Thoracic aorta (tissue), 2 donors: ENCODE measurements at regions not wholly inside any gene's neighbourhood (a gene's known extent, or its start where the extent isn't known, plus 50 kb on each side); places are given as distances from the start of the nearest gene placed in this dataset.

Experiments
- ATAC-seq: fragments of 150-250 bp; one replicate; pipeline ENCODE4 v1.8.0; 2017; ENCODE audit warnings: low read depth; ENCODE audit not compliant: insufficient number of reproducible peaks, low FRiP score
- DNase-seq: peaks from one replicate; pipeline ENCODE4 v3.0.0-alpha.2; 2020; ENCODE audit warnings: low spot score
- H3K27ac ChIP-seq, 2 donors: fragments of 200-600 bp; sonication (generic); 1 replicate in 1 of 2; 2 replicates in 1 of 2; pipeline ENCODE4 v1.5.1; 2016; ENCODE audit warnings: mild to moderate bottlenecking in 2 of 2, moderate library complexity in 2 of 2
- H3K27me3 ChIP-seq: fragments of 200-600 bp; sonication (generic); replicated peaks from 2 replicates; pipeline ENCODE4 v1.6.0; 2016; ENCODE audit warnings: mild to moderate bottlenecking; ENCODE audit not compliant: insufficient read depth
- H3K36me3 ChIP-seq: fragments of 200-600 bp; sonication (generic); one replicate; pipeline ENCODE4 v1.5.1; 2016
- H3K4me1 ChIP-seq, 2 donors: fragments of 200-600 bp; sonication (generic); 1 replicate in 1 of 2; 2 replicates in 1 of 2; pipeline versions ENCODE4 v1.5.1 to v1.6.0; 2016; ENCODE audit warnings: low read depth in 2 of 2, mild to moderate bottlenecking in 1 of 2; ENCODE audit not compliant: control insufficient read depth in 1 of 2
- H3K4me3 ChIP-seq: fragments of 200-600 bp; sonication (generic); 2 replicates; pipeline ENCODE4 v1.5.1; 2016; ENCODE audit warnings: mild to moderate bottlenecking
- H3K9me3 ChIP-seq: fragments of 200-600 bp; sonication (generic); 2 replicates; pipeline ENCODE4 v1.5.1; 2016
- TF ChIP-seq, protein P1 (sequence below): fragments of 200-600 bp; sonication (generic); IDR thresholded peaks from one replicate; pipeline ENCODE4 v1.5.1; 2019; ENCODE audit warnings: antibody characterized with exemption

- ATAC-seq (no peak), DNase-seq (no peak)
- Histone ChIP-seq H3K9me3 (no peaks in the 10 kb centered on the region), H3K27me3 (no peaks in the 10 kb centered on the region), H3K36me3 (no peaks in the 10 kb centered on the region), H3K4me1 (no peaks in the 10 kb centered on the region), H3K4me3 (no peak overlapping the region), H3K27ac (no peak overlapping the region)
- TF ChIP-seq, protein P1, sequence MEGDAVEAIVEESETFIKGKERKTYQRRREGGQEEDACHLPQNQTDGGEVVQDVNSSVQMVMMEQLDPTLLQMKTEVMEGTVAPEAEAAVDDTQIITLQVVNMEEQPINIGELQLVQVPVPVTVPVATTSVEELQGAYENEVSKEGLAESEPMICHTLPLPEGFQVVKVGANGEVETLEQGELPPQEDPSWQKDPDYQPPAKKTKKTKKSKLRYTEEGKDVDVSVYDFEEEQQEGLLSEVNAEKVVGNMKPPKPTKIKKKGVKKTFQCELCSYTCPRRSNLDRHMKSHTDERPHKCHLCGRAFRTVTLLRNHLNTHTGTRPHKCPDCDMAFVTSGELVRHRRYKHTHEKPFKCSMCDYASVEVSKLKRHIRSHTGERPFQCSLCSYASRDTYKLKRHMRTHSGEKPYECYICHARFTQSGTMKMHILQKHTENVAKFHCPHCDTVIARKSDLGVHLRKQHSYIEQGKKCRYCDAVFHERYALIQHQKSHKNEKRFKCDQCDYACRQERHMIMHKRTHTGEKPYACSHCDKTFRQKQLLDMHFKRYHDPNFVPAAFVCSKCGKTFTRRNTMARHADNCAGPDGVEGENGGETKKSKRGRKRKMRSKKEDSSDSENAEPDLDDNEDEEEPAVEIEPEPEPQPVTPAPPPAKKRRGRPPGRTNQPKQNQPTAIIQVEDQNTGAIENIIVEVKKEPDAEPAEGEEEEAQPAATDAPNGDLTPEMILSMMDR, result no peak
Observed at GRCh38 chrX:9146657-9147056, 112.7 kb upstream of the FAM9B start.

DNA sequence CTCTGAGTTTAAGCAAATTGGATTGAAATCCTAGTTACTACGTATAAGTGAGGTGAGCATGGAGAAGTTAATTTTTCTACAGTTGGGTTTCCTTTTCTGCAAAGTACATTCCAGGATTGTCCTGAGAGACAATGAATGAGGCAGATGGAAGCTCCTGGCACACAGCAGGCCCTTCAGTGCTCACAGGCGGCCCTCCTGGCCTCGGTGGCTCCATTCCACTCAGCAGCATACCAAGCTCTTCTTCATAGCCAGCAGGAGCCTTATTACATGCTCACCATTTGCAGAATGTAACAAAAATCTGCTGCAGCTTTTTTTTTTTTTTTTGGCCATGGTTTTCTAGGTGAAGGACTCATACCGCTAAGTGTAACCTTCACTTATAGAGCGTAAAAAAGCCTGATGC, 113.2 kb upstream of the FAM9B start:
- no peaks in the 10 kb centered on the region for H3K4me1 ChIP-seq
- TF ChIP-seq, protein P1, result no peak
- H3K27ac ChIP-seq, result no peak overlapping the region
- ATAC-seq (no peak), DNase-seq (no peak)
- no peaks in the 10 kb centered on the region for H3K9me3 ChIP-seq
- no peaks in the 10 kb centered on the region for H3K27me3 ChIP-seq
- H3K4me3 ChIP-seq, result no peak overlapping the region
- H3K36me3 ChIP-seq, result no peaks in the 10 kb centered on the region

GRCh38 chrX:9147726-9148125, 113.8 kb upstream of the FAM9B start:
- Histone ChIP-seq H3K4me3 (no peak overlapping the region), H3K27me3 (no peaks in the 10 kb centered on the region), H3K36me3 (no peaks in the 10 kb centered on the region), H3K4me1 (no peaks in the 10 kb centered on the region), H3K27ac (no peak overlapping the region), H3K9me3 (no peaks in the 10 kb centered on the region)
- TF ChIP-seq, protein P1, result no peak
- ATAC-seq (no peak), DNase-seq (no peak)

GRCh38 chrX:9148615-9149399, 114.9 kb upstream of the FAM9B start:
- H3K36me3 ChIP-seq, result no peaks in the 10 kb centered on the region
- ATAC-seq, result no peak
- H3K27ac ChIP-seq, result no peak overlapping the region
- no peak for DNase-seq
- no peak overlapping the region for H3K4me3 ChIP-seq
- no peaks in the 10 kb centered on the region for H3K27me3 ChIP-seq
- TF ChIP-seq, protein P1, result no peak
- no peaks in the 10 kb centered on the region for H3K9me3 ChIP-seq
- H3K4me1 ChIP-seq, result no peaks in the 10 kb centered on the region

DNA sequence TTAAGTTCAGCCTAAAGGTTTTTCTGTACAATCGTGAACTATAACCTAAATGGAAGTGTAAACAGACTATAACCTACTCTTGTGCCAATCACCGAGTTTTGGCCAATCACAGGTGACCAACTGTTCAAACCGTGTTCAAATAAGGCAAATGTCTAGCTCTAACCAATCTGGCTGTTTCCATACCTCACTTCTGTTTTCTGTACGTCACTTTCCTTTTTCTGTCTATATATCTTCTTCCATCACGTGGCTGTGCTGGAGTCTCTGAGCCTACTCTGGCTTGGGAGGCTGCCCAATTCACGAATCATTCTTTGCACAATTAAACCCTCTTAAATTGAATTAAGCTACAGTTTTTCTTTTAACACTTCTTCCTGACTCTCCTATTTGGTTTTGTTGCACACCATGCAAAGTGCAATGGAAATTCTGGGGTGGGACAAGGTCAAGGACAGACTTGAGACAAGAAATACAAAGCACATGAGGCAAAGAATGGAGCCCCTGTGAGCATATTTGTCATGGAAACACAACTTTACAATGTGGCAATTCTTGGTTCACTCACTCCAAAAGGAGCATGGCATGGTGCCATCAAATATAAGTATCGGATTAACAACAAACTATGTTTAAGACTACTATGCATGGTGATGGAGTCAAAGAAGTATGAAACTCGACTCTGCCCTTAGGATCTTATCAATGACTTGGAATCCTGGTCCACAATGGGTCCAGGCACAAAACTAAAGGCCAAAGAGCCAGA, 115.7 kb upstream of the FAM9B start:
- H3K27ac ChIP-seq, result no peak overlapping the region
- no peaks in the 10 kb centered on the region for H3K27me3 ChIP-seq
- H3K36me3 ChIP-seq, result no peaks in the 10 kb centered on the region
- ATAC-seq (no peak), DNase-seq (no peak)
- H3K9me3 ChIP-seq, result no peaks in the 10 kb centered on the region
- H3K4me3 ChIP-seq, result no peak overlapping the region
- no peaks in the 10 kb centered on the region for H3K4me1 ChIP-seq
- TF ChIP-seq, protein P1, result no peak
